Upper lobe of left lung (tissue), 6 donors: ENCODE measurements at regions not wholly inside any gene's neighbourhood (a gene's known extent, or its start where the extent isn't known, plus 50 kb on each side); places are given as distances from the start of the nearest gene placed in this dataset.
A peak's percentile ranks its signal among the peaks of the same experiment; 100 is the strongest.

Experiments
- ATAC-seq, 2 donors: fragments of 200-7000 bp; cut with Tn5 transposase; one replicate each; pipeline ENCODE4 v1.9.1; 2022; ENCODE audit warnings: mild to moderate bottlenecking in 2 of 2, moderate library complexity in 2 of 2; ENCODE audit not compliant: low FRiP score in 2 of 2
- DNase-seq, 2 donors: peaks; one replicate each; pipeline ENCODE4 v3.0.0-alpha.2; 2019 to 2020
- H3K27ac ChIP-seq, 4 donors: fragments of 200-600 bp; sonication (generic); one replicate each; pipeline ENCODE4 v1.5.1; 2016 to 2019
- H3K27me3 ChIP-seq, 4 donors: fragments of 200-600 bp; sonication (generic); one replicate each; pipeline ENCODE4 v1.5.1; 2017 to 2019
- H3K36me3 ChIP-seq, 4 donors: fragments of 200-600 bp; sonication (generic); one replicate each; pipeline ENCODE4 v1.5.1; 2016 to 2019
- H3K4me1 ChIP-seq, 4 donors: fragments of 200-600 bp; sonication (generic); one replicate each; pipeline ENCODE4 v1.5.1; 2018 to 2019
- H3K4me3 ChIP-seq, 4 donors: fragments of 200-600 bp; sonication (generic); one replicate each; pipeline ENCODE4 v1.5.1; 2017 to 2019; ENCODE audit warnings: mild to moderate bottlenecking in 2 of 4, moderate library complexity in 1 of 4
- H3K9me3 ChIP-seq, 4 donors: fragments of 200-600 bp; sonication (generic); one replicate each; pipeline ENCODE4 v1.5.1; 2018 to 2019
- EP300 ChIP-seq, 4 donors: sonication (generic); formaldehyde crosslinking; IDR thresholded peaks; one replicate each; pipeline ENCODE4 v1.5.1; 2017; ENCODE audit warnings: antibody characterized with exemption in 4 of 4, control low read depth in 2 of 4
- POLR2A ChIP-seq, 4 donors: fragments of 450-650 bp; IDR thresholded peaks; one replicate each; pipeline ENCODE4 v1.5.1; 2016 to 2017; ENCODE audit warnings: antibody characterized with exemption in 4 of 4, mild to moderate bottlenecking in 2 of 4
- POLR2AphosphoS5 ChIP-seq, 2 donors: sonication (generic); formaldehyde crosslinking; IDR thresholded peaks; one replicate each; pipeline ENCODE4 v1.5.1; 2017; ENCODE audit warnings: antibody characterized with exemption in 2 of 2
- WGBS, 2 donors: methylation state at CpG; one replicate each; pipeline ENCODE4 v1.1.5; 2017 to 2018; 5-methylcytosine and 5-hydroxymethylcytosine counted together
- TF ChIP-seq, protein P1 (sequence below), 6 experiments: fragments of 450-650 bp in 4 of 6; fragments of 200-600 bp in 2 of 6; sonication (generic) in 2 of 6; IDR thresholded peaks; one replicate each; pipeline ENCODE4 v1.5.1; 2016 to 2019; ENCODE audit warnings: antibody characterized with exemption in 6 of 6
- donor health status: DM: no; HTN: no; CAD: no; lungs with moderate emphysema.
- donor health status: DM: no; HTN: yes; CAD: no; lungs with severe emphysema.

DNA sequence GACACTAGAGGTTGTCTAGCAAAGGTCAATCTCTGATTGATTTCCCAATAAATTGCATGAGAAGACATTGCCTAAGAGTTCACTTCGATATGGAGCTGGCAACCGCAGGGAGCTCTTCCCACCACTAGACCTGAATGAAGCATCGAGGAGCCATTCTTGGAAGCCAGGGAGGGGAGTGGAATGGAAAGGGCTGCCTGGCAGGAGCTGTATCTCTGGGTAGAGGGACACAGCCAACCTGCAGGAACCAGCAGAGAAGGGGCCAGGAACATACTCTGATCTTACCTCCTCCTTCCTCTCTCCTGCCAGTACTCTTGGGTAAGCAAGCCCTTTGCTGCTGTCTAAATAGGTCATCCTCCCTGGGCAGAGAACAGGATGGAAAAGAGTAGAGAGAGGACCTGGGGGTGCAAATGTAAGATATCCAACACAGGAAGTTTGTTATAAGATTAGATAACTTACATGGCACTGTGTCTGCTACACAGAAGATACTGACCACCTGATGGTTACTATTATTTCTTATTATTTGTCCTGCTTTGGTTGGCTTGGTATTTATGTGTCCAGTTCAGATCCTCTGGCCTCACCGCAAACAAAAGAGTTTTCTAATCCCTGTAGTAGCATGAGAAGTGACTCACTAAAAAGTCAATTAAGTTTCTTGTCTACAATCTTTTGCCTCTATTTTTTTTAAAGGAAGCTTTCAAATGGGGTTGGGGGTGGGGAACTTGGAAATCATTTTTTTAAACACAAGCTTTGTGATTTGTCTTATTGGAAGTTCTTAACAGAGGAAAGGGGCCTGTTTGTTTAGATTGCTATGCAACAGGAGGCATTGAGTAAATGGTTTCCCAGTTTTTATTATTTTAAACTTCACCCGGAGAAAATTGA is 156.7 kb upstream of the TSC22D2 start:
- Histone ChIP-seq H3K4me3 (no peak overlapping the region), H3K4me1 (peaks cover 0 to 3% (median 0%) of the 10 kb centered on the region in 4 donors), H3K27me3 (no peaks in the 10 kb centered on the region), H3K27ac (no peak overlapping the region), H3K9me3 (no peaks in the 10 kb centered on the region), H3K36me3 (no peaks in the 10 kb centered on the region)
- DNase-seq: no peak
- 61 to 83% methylated on average over 5 of the region's 5 CpGs for WGBS, 2 donors
- ATAC-seq: no peak
- TF ChIP-seq, protein P1, sequence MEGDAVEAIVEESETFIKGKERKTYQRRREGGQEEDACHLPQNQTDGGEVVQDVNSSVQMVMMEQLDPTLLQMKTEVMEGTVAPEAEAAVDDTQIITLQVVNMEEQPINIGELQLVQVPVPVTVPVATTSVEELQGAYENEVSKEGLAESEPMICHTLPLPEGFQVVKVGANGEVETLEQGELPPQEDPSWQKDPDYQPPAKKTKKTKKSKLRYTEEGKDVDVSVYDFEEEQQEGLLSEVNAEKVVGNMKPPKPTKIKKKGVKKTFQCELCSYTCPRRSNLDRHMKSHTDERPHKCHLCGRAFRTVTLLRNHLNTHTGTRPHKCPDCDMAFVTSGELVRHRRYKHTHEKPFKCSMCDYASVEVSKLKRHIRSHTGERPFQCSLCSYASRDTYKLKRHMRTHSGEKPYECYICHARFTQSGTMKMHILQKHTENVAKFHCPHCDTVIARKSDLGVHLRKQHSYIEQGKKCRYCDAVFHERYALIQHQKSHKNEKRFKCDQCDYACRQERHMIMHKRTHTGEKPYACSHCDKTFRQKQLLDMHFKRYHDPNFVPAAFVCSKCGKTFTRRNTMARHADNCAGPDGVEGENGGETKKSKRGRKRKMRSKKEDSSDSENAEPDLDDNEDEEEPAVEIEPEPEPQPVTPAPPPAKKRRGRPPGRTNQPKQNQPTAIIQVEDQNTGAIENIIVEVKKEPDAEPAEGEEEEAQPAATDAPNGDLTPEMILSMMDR (IDR thresholded peaks at IDR 0.05): no peak
- TF ChIP-seq POLR2A (IDR thresholded peaks at IDR 0.05) (no peak), EP300 (IDR thresholded peaks at IDR 0.05) (no peak), POLR2AphosphoS5 (IDR thresholded peaks at IDR 0.05) (no peak)

DNA sequence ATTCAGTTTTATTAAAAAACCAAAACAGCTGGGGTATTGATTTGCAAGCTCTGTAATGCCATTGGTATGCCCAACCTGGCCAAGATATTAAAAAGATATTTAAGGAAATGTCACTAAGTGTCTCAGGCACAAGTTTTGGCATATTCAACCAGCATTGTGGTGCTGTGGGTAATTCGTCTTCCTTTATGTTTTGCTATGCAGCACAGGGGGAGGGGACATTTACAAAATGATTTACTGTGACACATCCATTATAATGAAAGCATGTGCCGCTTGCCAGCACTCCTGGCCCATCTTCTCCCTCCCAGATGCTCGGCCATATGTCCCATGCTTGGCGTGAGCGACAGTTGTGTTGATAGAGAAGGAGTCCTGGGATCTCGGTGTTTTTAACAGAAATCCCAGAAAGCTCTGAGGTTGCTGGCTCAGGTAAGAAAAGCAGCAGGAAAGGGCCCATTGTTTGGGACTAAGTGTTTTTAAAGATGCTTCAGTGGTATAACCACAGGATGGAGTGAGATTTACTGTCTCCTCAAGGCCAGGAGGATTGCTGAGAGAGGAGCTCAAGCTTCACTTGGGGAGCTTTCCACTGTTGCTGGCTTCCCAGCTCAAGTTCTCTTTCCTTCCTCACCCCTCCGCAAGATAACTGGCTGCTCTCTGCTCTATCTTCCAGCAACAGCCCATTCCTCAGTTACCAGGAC is 158.2 kb upstream of the TSC22D2 start:
- Histone ChIP-seq H3K27ac (no peak overlapping the region), H3K4me3 (no peak overlapping the region), H3K36me3 (no peaks in the 10 kb centered on the region), H3K4me1 (peaks cover 0 to 3% (median 0%) of the 10 kb centered on the region in 4 donors), H3K9me3 (no peaks in the 10 kb centered on the region), H3K27me3 (no peaks in the 10 kb centered on the region)
- ATAC-seq (no peak), DNase-seq (no peak)
- TF ChIP-seq, protein P1 (IDR thresholded peaks at IDR 0.05): no peak
- TF ChIP-seq POLR2AphosphoS5 (IDR thresholded peaks at IDR 0.05) (no peak), EP300 (IDR thresholded peaks at IDR 0.05) (no peak), POLR2A (IDR thresholded peaks at IDR 0.05) (no peak)
- 89 to 92% methylated on average over 7 of the region's 7 CpGs for WGBS, 2 donors

DNA sequence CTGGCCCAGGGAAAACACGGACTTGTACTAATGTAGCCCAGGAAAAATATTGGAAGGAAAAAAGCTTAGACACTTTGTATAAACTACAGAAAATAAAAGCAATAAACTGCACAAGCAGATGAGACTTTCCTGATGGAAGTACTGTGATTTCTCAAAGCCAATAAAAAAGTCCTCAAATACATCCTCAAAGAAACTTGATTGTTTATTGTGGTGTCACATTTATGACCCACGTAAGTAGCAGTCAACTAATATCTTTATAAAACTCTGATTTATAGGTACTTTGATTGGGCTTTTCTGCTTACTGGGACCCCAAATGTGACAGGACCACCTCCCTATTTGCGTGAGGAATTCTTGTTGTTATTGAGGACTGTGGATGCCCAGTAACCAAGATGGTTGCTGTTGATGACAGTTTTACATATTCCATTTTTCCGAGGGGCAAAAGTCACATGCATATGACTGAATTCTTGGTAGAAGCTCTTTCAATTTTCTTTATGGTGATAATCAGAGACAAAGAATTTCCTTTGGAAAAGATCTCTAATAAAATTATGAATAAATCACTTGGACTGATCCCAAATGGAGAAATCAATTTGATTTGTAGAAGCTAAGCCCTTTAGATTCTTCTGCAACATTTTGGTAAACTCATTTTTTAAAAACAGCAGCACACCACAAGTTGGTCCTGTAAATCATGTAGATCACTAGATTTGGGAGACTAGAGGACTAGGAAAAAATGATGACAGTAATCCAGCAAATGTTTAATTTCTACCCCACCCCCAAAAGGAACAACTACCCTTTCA is 159.0 kb upstream of the TSC22D2 start:
- no peaks in the 10 kb centered on the region for H3K9me3 ChIP-seq
- no peaks in the 10 kb centered on the region for H3K36me3 ChIP-seq
- H3K4me3 ChIP-seq: no peak overlapping the region
- ATAC-seq (no peak), DNase-seq (no peak)
- H3K27me3 ChIP-seq: no peaks in the 10 kb centered on the region
- H3K4me1 ChIP-seq: no peaks in the 10 kb centered on the region
- TF ChIP-seq POLR2AphosphoS5 (IDR thresholded peaks at IDR 0.05) (no peak), POLR2A (IDR thresholded peaks at IDR 0.05) (no peak), EP300 (IDR thresholded peaks at IDR 0.05) (no peak)
- TF ChIP-seq, protein P1 (IDR thresholded peaks at IDR 0.05): no peak
- H3K27ac ChIP-seq: no peak overlapping the region
- 71 to 80% methylated on average over 4 of the region's 4 CpGs for WGBS, 2 donors

DNA sequence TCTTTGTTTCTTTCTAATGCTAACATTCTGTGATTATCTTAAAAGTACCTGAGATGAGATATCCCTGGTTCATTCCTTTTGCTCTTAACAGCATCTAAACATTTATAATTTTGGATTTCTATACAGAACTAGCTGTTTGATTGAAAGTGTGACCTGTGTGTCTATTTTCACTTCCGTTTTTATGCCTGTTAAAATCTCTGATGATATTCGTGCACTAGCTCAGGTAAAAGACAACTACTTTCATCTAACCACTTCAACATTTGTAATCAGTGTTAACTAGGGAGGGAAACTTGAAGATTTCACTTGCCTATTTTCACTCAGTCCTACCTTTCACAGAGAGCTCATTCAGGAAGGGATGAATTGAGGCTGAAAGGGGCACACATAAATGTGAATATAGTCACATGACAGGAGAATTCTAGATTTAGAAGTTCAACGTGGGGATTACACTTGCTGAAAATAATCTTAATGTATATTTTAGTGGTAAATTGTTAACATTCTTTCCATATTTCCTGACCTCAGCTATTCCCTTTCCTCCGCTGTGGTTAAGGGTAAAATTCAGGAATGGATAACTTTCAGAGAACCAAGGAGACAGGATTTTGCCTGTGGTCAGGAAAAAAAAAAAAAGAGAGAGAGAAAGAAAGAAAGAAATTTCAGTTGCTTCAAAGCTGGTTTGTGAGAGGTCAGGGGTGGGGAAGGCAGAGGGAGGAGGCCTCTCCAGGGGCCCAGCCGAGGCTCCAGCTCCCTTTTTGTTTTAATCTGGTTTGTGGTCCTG is 159.8 kb upstream of the TSC22D2 start:
- no peak for DNase-seq
- H3K4me3 ChIP-seq: no peak overlapping the region
- H3K36me3 ChIP-seq: no peaks in the 10 kb centered on the region
- no peaks in the 10 kb centered on the region for H3K9me3 ChIP-seq
- H3K27me3 ChIP-seq: no peaks in the 10 kb centered on the region
- no peak overlapping the region for H3K27ac ChIP-seq
- no peaks in the 10 kb centered on the region for H3K4me1 ChIP-seq
- WGBS, 2 donors: 64 to 65% methylated on average over 5 of the region's 5 CpGs
- TF ChIP-seq POLR2A (IDR thresholded peaks at IDR 0.05) (no peak), EP300 (IDR thresholded peaks at IDR 0.05) (no peak), POLR2AphosphoS5 (IDR thresholded peaks at IDR 0.05) (no peak)
- TF ChIP-seq, protein P1 (IDR thresholded peaks at IDR 0.05): no peak
- ATAC-seq: peak in 1 of 2 donors; percentile 51
